ENCODE measurements at regions not wholly inside any gene's neighbourhood (a gene's known extent, or its start where the extent isn't known, plus 50 kb on each side); places are given as distances from the start of the nearest gene placed in this dataset.

- H3K27ac ChIP-seq (replicated peaks in 1 of 4), result no peak overlapping the region
- DNase-seq (ENCODE audit: extremely low spot score), result no peak
- 84% methylated on average over 3 of the region's 3 CpGs for WGBS
- no peaks in the 10 kb centered on the region for H3K9me3 ChIP-seq
- H3K27me3 ChIP-seq, result peaks cover 0 to 5% (median 0%) of the 10 kb centered on the region in 4 donors
- intact Hi-C loops (cut with DNase I), result no loop called here
- H3K4me1 ChIP-seq, result no peaks in the 10 kb centered on the region
- H3K4me3 ChIP-seq, result no peak overlapping the region
- H3K36me3 ChIP-seq, result no peaks in the 10 kb centered on the region
- TF ChIP-seq POLR2AphosphoS5 (IDR thresholded peaks at IDR 0.05) (no peak), EP300 (IDR thresholded peaks at IDR 0.05) (no peak), POLR2A (IDR thresholded peaks at IDR 0.05; ENCODE audit: low read depth) (no peak), CTCF (IDR thresholded peaks at IDR 0.05) (no peak)
Observed at GRCh38 chr2:212609479-212609878, 70.9 kb upstream of the ERBB4 start.

GRCh38 chr2:212607080-212607479 is 68.5 kb upstream of the ERBB4 start:
- H3K36me3 ChIP-seq, result no peaks in the 10 kb centered on the region
- no peaks in the 10 kb centered on the region for H3K9me3 ChIP-seq
- no peak for DNase-seq (ENCODE audit: extremely low spot score)
- no peak overlapping the region for H3K4me3 ChIP-seq
- H3K27me3 ChIP-seq, result peaks cover 0 to 5% (median 0%) of the 10 kb centered on the region in 4 donors
- no peak for TF ChIP-seq EP300 (IDR thresholded peaks at IDR 0.05)
- TF ChIP-seq POLR2A (IDR thresholded peaks at IDR 0.05; ENCODE audit: low read depth), result no peak
- no peak for TF ChIP-seq POLR2AphosphoS5 (IDR thresholded peaks at IDR 0.05)
- no peak for TF ChIP-seq CTCF (IDR thresholded peaks at IDR 0.05)
- 68% methylated on average over 2 of the region's 2 CpGs for WGBS
- intact Hi-C loops (cut with DNase I), result no loop called here
- no peak overlapping the region for H3K27ac ChIP-seq (replicated peaks in 1 of 4)
- H3K4me1 ChIP-seq, result no peaks in the 10 kb centered on the region

- peaks cover 0 to 5% (median 0%) of the 10 kb centered on the region in 4 donors for H3K27me3 ChIP-seq
- no peak for DNase-seq (ENCODE audit: extremely low spot score)
- H3K27ac ChIP-seq (replicated peaks in 1 of 4), result no peak overlapping the region
- WGBS, result 78% methylated on average over 1 of the region's 1 CpG
- intact Hi-C loops (cut with DNase I), result no loop called here
- TF ChIP-seq EP300 (IDR thresholded peaks at IDR 0.05) (no peak), POLR2AphosphoS5 (IDR thresholded peaks at IDR 0.05) (no peak), POLR2A (IDR thresholded peaks at IDR 0.05; ENCODE audit: low read depth) (no peak), CTCF (IDR thresholded peaks at IDR 0.05) (no peak)
- no peaks in the 10 kb centered on the region for H3K9me3 ChIP-seq
- no peaks in the 10 kb centered on the region for H3K4me1 ChIP-seq
- H3K36me3 ChIP-seq, result no peaks in the 10 kb centered on the region
- no peak overlapping the region for H3K4me3 ChIP-seq
Observed at GRCh38 chr2:212606232-212606631, 67.6 kb upstream of the ERBB4 start.

- Histone ChIP-seq H3K27me3 (no peaks in the 10 kb centered on the region), H3K4me1 (no peaks in the 10 kb centered on the region), H3K27ac (replicated peaks in 1 of 4) (no peak overlapping the region), H3K9me3 (no peaks in the 10 kb centered on the region), H3K36me3 (no peaks in the 10 kb centered on the region), H3K4me3 (no peak overlapping the region)
- DNase-seq (ENCODE audit: extremely low spot score), result no peak
- WGBS, result 81% methylated on average over 3 of the region's 3 CpGs
- intact Hi-C loops (cut with DNase I), result no loop called here
- no peak for TF ChIP-seq POLR2A (IDR thresholded peaks at IDR 0.05; ENCODE audit: low read depth)
- TF ChIP-seq POLR2AphosphoS5 (IDR thresholded peaks at IDR 0.05), result no peak
- TF ChIP-seq EP300 (IDR thresholded peaks at IDR 0.05), result no peak
- TF ChIP-seq CTCF (IDR thresholded peaks at IDR 0.05), result no peak
Observed at GRCh38 chr2:212596688-212597087, 58.1 kb upstream of the ERBB4 start.

GRCh38 chr2:212596276-212596675 is 57.7 kb upstream of the ERBB4 start:
- H3K36me3 ChIP-seq, result no peaks in the 10 kb centered on the region
- no peak for DNase-seq (ENCODE audit: extremely low spot score)
- H3K27me3 ChIP-seq, result no peaks in the 10 kb centered on the region
- no peak overlapping the region for H3K4me3 ChIP-seq
- no peak overlapping the region for H3K27ac ChIP-seq (replicated peaks in 1 of 4)
- TF ChIP-seq POLR2A (IDR thresholded peaks at IDR 0.05; ENCODE audit: low read depth) (no peak), POLR2AphosphoS5 (IDR thresholded peaks at IDR 0.05) (no peak), EP300 (IDR thresholded peaks at IDR 0.05) (no peak), CTCF (IDR thresholded peaks at IDR 0.05) (no peak)
- WGBS, result 63% methylated on average over 3 of the region's 3 CpGs
- no peaks in the 10 kb centered on the region for H3K9me3 ChIP-seq
- intact Hi-C loops (cut with DNase I), result no loop called here
- no peaks in the 10 kb centered on the region for H3K4me1 ChIP-seq
